Activated naive CD8-positive, alpha-beta T cell treated with anti-CD3 and anti-CD28 coated beads, Interleukin-2, amount 50 U/mL, for 24 hours (primary cell): ENCODE measurements at regions not wholly inside any gene's neighbourhood (a gene's known extent, or its start where the extent isn't known, plus 50 kb on each side); places are given as distances from the start of the nearest gene placed in this dataset.

Experiments used
- ATAC-seq: fragments of 150-1000 bp; cut with Tn5 transposase; one replicate; pipeline ENCODE4 v1.10.0; 2021
- DNase-seq: peaks from one replicate; pipeline ENCODE4 v3.0.0; 2021
- H3K27ac Mint-ChIP-seq: one replicate; pipeline ENCODE4 v1.8.0; 2021; ENCODE audit warnings: mild to moderate bottlenecking, mixed read lengths
- H3K27me3 Mint-ChIP-seq: one replicate; pipeline ENCODE4 v1.8.0; 2021; ENCODE audit warnings: mixed read lengths
- H3K36me3 Mint-ChIP-seq: one replicate; pipeline ENCODE4 v1.8.0; 2021; ENCODE audit warnings: low read depth, mixed read lengths
- H3K4me1 Mint-ChIP-seq: one replicate; pipeline ENCODE4 v1.8.0; 2021; ENCODE audit warnings: mixed read lengths
- H3K4me3 Mint-ChIP-seq: one replicate; pipeline ENCODE4 v1.8.0; 2021; ENCODE audit warnings: mild to moderate bottlenecking, moderate library complexity, mixed read lengths
- H3K9me3 Mint-ChIP-seq: one replicate; pipeline ENCODE4 v1.8.0; 2021; ENCODE audit warnings: mixed read lengths

GRCh38 chr11:105220121-105220520 is 80.6 kb upstream of the CARD18 start:
- no peaks in the 10 kb centered on the region for H3K9me3 Mint-ChIP-seq
- H3K27ac Mint-ChIP-seq: no peak overlapping the region
- ATAC-seq (no peak), DNase-seq (no peak)
- H3K27me3 Mint-ChIP-seq: peaks cover 6% of the 10 kb centered on the region
- H3K4me3 Mint-ChIP-seq: no peak overlapping the region
- no peaks in the 10 kb centered on the region for H3K36me3 Mint-ChIP-seq
- no peaks in the 10 kb centered on the region for H3K4me1 Mint-ChIP-seq

GRCh38 chr11:105219670-105220069 is 80.1 kb upstream of the CARD18 start:
- no peaks in the 10 kb centered on the region for H3K4me1 Mint-ChIP-seq
- DNase-seq (no peak), ATAC-seq (no peak)
- H3K9me3 Mint-ChIP-seq: no peaks in the 10 kb centered on the region
- peaks cover 1% of the 10 kb centered on the region for H3K27me3 Mint-ChIP-seq
- no peak overlapping the region for H3K27ac Mint-ChIP-seq
- no peak overlapping the region for H3K4me3 Mint-ChIP-seq
- H3K36me3 Mint-ChIP-seq: no peaks in the 10 kb centered on the region

GRCh38 chr11:105219269-105219668 is 79.7 kb upstream of the CARD18 start:
- H3K36me3 Mint-ChIP-seq: no peaks in the 10 kb centered on the region
- H3K27ac Mint-ChIP-seq: no peak overlapping the region
- no peaks in the 10 kb centered on the region for H3K27me3 Mint-ChIP-seq
- H3K4me1 Mint-ChIP-seq: no peaks in the 10 kb centered on the region
- H3K4me3 Mint-ChIP-seq: no peak overlapping the region
- ATAC-seq (no peak), DNase-seq (no peak)
- H3K9me3 Mint-ChIP-seq: no peaks in the 10 kb centered on the region

GRCh38 chr11:105215528-105215927 is 76.0 kb upstream of the CARD18 start:
- H3K4me1 Mint-ChIP-seq: no peaks in the 10 kb centered on the region
- no peaks in the 10 kb centered on the region for H3K9me3 Mint-ChIP-seq
- ATAC-seq (no peak), DNase-seq (no peak)
- H3K27me3 Mint-ChIP-seq: no peaks in the 10 kb centered on the region
- H3K27ac Mint-ChIP-seq: no peak overlapping the region
- H3K4me3 Mint-ChIP-seq: no peak overlapping the region
- no peaks in the 10 kb centered on the region for H3K36me3 Mint-ChIP-seq

GRCh38 chr11:105211806-105212554 is 72.4 kb upstream of the CARD18 start:
- no peak overlapping the region for H3K27ac Mint-ChIP-seq
- no peaks in the 10 kb centered on the region for H3K4me1 Mint-ChIP-seq
- H3K27me3 Mint-ChIP-seq: no peaks in the 10 kb centered on the region
- DNase-seq: no peak
- H3K36me3 Mint-ChIP-seq: no peaks in the 10 kb centered on the region
- H3K4me3 Mint-ChIP-seq: no peak overlapping the region
- no peak for ATAC-seq
- no peaks in the 10 kb centered on the region for H3K9me3 Mint-ChIP-seq

GRCh38 chr11:105208019-105208418 is 68.5 kb upstream of the CARD18 start:
- ATAC-seq: no peak

GRCh38 chr11:105206633-105207032 is 67.1 kb upstream of the CARD18 start:
- Mint-ChIP-seq H3K36me3 (no peaks in the 10 kb centered on the region), H3K27ac (no peak overlapping the region), H3K9me3 (no peaks in the 10 kb centered on the region), H3K4me3 (no peak overlapping the region), H3K4me1 (peaks cover 16% of the 10 kb centered on the region), H3K27me3 (no peaks in the 10 kb centered on the region)
- DNase-seq (no peak), ATAC-seq (no peak)

More at GRCh38 chr11:105208019-105208418, 68.5 kb upstream of the CARD18 start:
- Mint-ChIP-seq H3K9me3 (no peaks in the 10 kb centered on the region), H3K4me3 (no peak overlapping the region), H3K36me3 (no peaks in the 10 kb centered on the region), H3K27ac (no peak overlapping the region), H3K4me1 (peaks cover 8% of the 10 kb centered on the region), H3K27me3 (no peaks in the 10 kb centered on the region)
- no peak for DNase-seq

- peaks cover 16% of the 10 kb centered on the region for H3K4me1 Mint-ChIP-seq
- no peaks in the 10 kb centered on the region for H3K36me3 Mint-ChIP-seq
- H3K9me3 Mint-ChIP-seq: peaks cover 3% of the 10 kb centered on the region
- H3K27me3 Mint-ChIP-seq: no peaks in the 10 kb centered on the region
- no peak overlapping the region for H3K27ac Mint-ChIP-seq
- no peak for DNase-seq
- H3K4me3 Mint-ChIP-seq: no peak overlapping the region
- no peak for ATAC-seq
Measured at GRCh38 chr11:105204636-105205035, 65.1 kb upstream of the CARD18 start.

GRCh38 chr11:105203569-105204240 is 64.1 kb upstream of the CARD18 start:
- no peak for DNase-seq
- Mint-ChIP-seq H3K4me1 (peaks cover 16% of the 10 kb centered on the region), H3K9me3 (peaks cover 3% of the 10 kb centered on the region), H3K27ac (no peak overlapping the region), H3K36me3 (no peaks in the 10 kb centered on the region), H3K27me3 (no peaks in the 10 kb centered on the region), H3K4me3 (no peak overlapping the region)
- ATAC-seq: no peak

GRCh38 chr11:105202844-105203548 is 63.4 kb upstream of the CARD18 start:
- DNase-seq (no peak), ATAC-seq (peak; percentile 80)
- H3K27ac Mint-ChIP-seq: no peak overlapping the region
- peaks cover 16% of the 10 kb centered on the region for H3K4me1 Mint-ChIP-seq
- H3K9me3 Mint-ChIP-seq: peaks cover 3% of the 10 kb centered on the region
- no peaks in the 10 kb centered on the region for H3K27me3 Mint-ChIP-seq
- H3K36me3 Mint-ChIP-seq: no peaks in the 10 kb centered on the region
- H3K4me3 Mint-ChIP-seq: no peak overlapping the region

- H3K4me3 Mint-ChIP-seq: no peak overlapping the region
- no peak overlapping the region for H3K27ac Mint-ChIP-seq
- ATAC-seq: no peak
Measured at GRCh38 chr11:105202422-105202821, 62.9 kb upstream of the CARD18 start.

GRCh38 chr11:105201166-105201565 is 61.6 kb upstream of the CARD18 start:
- H3K36me3 Mint-ChIP-seq: no peaks in the 10 kb centered on the region
- H3K4me3 Mint-ChIP-seq: no peak overlapping the region
- H3K9me3 Mint-ChIP-seq: peaks cover 3% of the 10 kb centered on the region
- DNase-seq (no peak), ATAC-seq (no peak)
- no peak overlapping the region for H3K27ac Mint-ChIP-seq
- peaks cover 16% of the 10 kb centered on the region for H3K4me1 Mint-ChIP-seq
- H3K27me3 Mint-ChIP-seq: no peaks in the 10 kb centered on the region

More at GRCh38 chr11:105202422-105202821, 62.9 kb upstream of the CARD18 start:
- H3K9me3 Mint-ChIP-seq: peaks cover 3% of the 10 kb centered on the region
- no peaks in the 10 kb centered on the region for H3K27me3 Mint-ChIP-seq
- H3K4me1 Mint-ChIP-seq: peaks cover 16% of the 10 kb centered on the region
- H3K36me3 Mint-ChIP-seq: no peaks in the 10 kb centered on the region
- no peak for DNase-seq

GRCh38 chr11:105197071-105197815 is 57.7 kb upstream of the CARD18 start:
- Mint-ChIP-seq H3K4me1 (peaks cover under 1% of the 10 kb centered on the region), H3K27ac (no peak overlapping the region), H3K9me3 (peaks cover 3% of the 10 kb centered on the region), H3K36me3 (no peaks in the 10 kb centered on the region), H3K4me3 (no peak overlapping the region), H3K27me3 (no peaks in the 10 kb centered on the region)
- ATAC-seq: no peak
- no peak for DNase-seq

GRCh38 chr11:105193260-105193659 is 53.7 kb upstream of the CARD18 start:
- DNase-seq (no peak), ATAC-seq (no peak)
- Mint-ChIP-seq H3K4me3 (no peak overlapping the region), H3K4me1 (no peaks in the 10 kb centered on the region), H3K27me3 (no peaks in the 10 kb centered on the region), H3K36me3 (no peaks in the 10 kb centered on the region), H3K9me3 (no peaks in the 10 kb centered on the region), H3K27ac (no peak overlapping the region)
